Chondrocyte (in vitro differentiated cells): ENCODE measurements at regions not wholly inside any gene's neighbourhood (a gene's known extent, or its start where the extent isn't known, plus 50 kb on each side); places are given as distances from the start of the nearest gene placed in this dataset.

Source experiments
- DNase-seq: peaks from one replicate; pipeline ENCODE4 v3.0.0; 2021; ENCODE audit warnings: mixed read lengths, low spot score
- H3K27ac Mint-ChIP-seq: one replicate; pipeline ENCODE4 v1.8.0; 2021; ENCODE audit warnings: mild to moderate bottlenecking, moderate library complexity, mixed read lengths; ENCODE audit not compliant: unreplicated experiment
- H3K27me3 Mint-ChIP-seq: 2 replicates; pipeline ENCODE4 v1.8.0; 2021; ENCODE audit warnings: low read depth, mixed read lengths
- H3K36me3 Mint-ChIP-seq: 2 replicates; pipeline ENCODE4 v1.8.0; 2021; ENCODE audit warnings: low read depth, mixed read lengths
- H3K4me1 Mint-ChIP-seq: 2 replicates; pipeline ENCODE4 v1.8.0; 2021; ENCODE audit warnings: low read depth, mild to moderate bottlenecking, mixed read lengths
- H3K4me3 Mint-ChIP-seq: one replicate; pipeline ENCODE4 v1.8.0; 2021; ENCODE audit warnings: mild to moderate bottlenecking, moderate library complexity, mixed read lengths; ENCODE audit not compliant: unreplicated experiment
- H3K9me3 Mint-ChIP-seq: 2 replicates; pipeline ENCODE4 v1.8.0; 2021; ENCODE audit warnings: low read depth, mixed read lengths
- CTCF ChIP-seq: fragments of 200-600 bp; sonication (generic); IDR thresholded peaks from 2 replicates; pipeline ENCODE4 v1.5.0; 2021; ENCODE audit warnings: antibody characterized with exemption, mild to moderate bottlenecking, moderate library complexity

GRCh38 chr5:3349704-3350565 lies 245.7 kb upstream of the IRX1 start:
- Mint-ChIP-seq H3K4me3 (no peak overlapping the region), H3K27ac (no peak overlapping the region), H3K36me3 (no peaks in the 10 kb centered on the region), H3K4me1 (no peaks in the 10 kb centered on the region), H3K9me3 (peaks cover 17% of the 10 kb centered on the region), H3K27me3 (peaks cover 1% of the 10 kb centered on the region)
- TF ChIP-seq CTCF = no peak
- no peak for DNase-seq

GRCh38 chr5:3348576-3349535 lies 246.8 kb upstream of the IRX1 start:
- DNase-seq = peak; percentile 81
- TF ChIP-seq CTCF = no peak
- no peak overlapping the region for H3K4me3 Mint-ChIP-seq
- H3K9me3 Mint-ChIP-seq = peaks cover 17% of the 10 kb centered on the region
- H3K27me3 Mint-ChIP-seq = peaks cover 2% of the 10 kb centered on the region
- H3K36me3 Mint-ChIP-seq = no peaks in the 10 kb centered on the region
- no peaks in the 10 kb centered on the region for H3K4me1 Mint-ChIP-seq
- no peak overlapping the region for H3K27ac Mint-ChIP-seq

GRCh38 chr5:3347741-3348140 lies 247.9 kb upstream of the IRX1 start:
- Mint-ChIP-seq H3K27ac (no peak overlapping the region), H3K27me3 (peaks cover 2% of the 10 kb centered on the region), H3K9me3 (peaks cover 11% of the 10 kb centered on the region), H3K4me3 (no peak overlapping the region), H3K36me3 (no peaks in the 10 kb centered on the region), H3K4me1 (no peaks in the 10 kb centered on the region)
- TF ChIP-seq CTCF = no peak
- peak; percentile 57 for DNase-seq

- DNase-seq = peak; percentile 69
- H3K9me3 Mint-ChIP-seq = peaks cover 10% of the 10 kb centered on the region
These were observed 249.4 kb upstream of the IRX1 start for GRCh38 chr5:3346111-3346820.

More at GRCh38 chr5:3346111-3346820, 249.4 kb upstream of the IRX1 start:
- Mint-ChIP-seq H3K27me3 (peaks cover 2% of the 10 kb centered on the region), H3K4me3 (no peak overlapping the region), H3K4me1 (no peaks in the 10 kb centered on the region), H3K36me3 (no peaks in the 10 kb centered on the region), H3K27ac (no peak overlapping the region)
- TF ChIP-seq CTCF = no peak
